Neuronal stem cell (in vitro differentiated cells): ENCODE measurements at regions not wholly inside any gene's neighbourhood (a gene's known extent, or its start where the extent isn't known, plus 50 kb on each side); places are given as distances from the start of the nearest gene placed in this dataset.

ENCODE experiments used
- DNase-seq: peaks from one replicate; pipeline ENCODE4 v3.0.0-alpha.2; 2013; ENCODE audit warnings: low spot score
- H2AFZ ChIP-seq: one replicate; pipeline ENCODE4 v1.6.1; 2013; ENCODE audit warnings: mild to moderate bottlenecking, low read length, inconsistent platforms
- H2AK5ac ChIP-seq: 2 replicates; pipeline ENCODE4 v1.6.1; 2013; ENCODE audit warnings: low read depth, mild to moderate bottlenecking, inconsistent platforms, low read length, moderate library complexity, mixed read lengths
- H2BK120ac ChIP-seq: 2 replicates; pipeline ENCODE4 v1.6.1; 2013; ENCODE audit warnings: low read depth, mild to moderate bottlenecking, inconsistent platforms, low read length, moderate library complexity, mixed read lengths
- H2BK12ac ChIP-seq: one replicate; pipeline ENCODE4 v1.6.1; 2013; ENCODE audit warnings: low read length, inconsistent platforms
- H2BK15ac ChIP-seq: 2 replicates; pipeline ENCODE4 v1.6.1; 2013; ENCODE audit warnings: mild to moderate bottlenecking, low read length, inconsistent platforms, mixed read lengths
- H2BK5ac ChIP-seq: one replicate; pipeline ENCODE4 v1.6.1; 2013; ENCODE audit warnings: inconsistent platforms, mild to moderate bottlenecking, low read length, moderate library complexity
- H3K14ac ChIP-seq: one replicate; pipeline ENCODE4 v1.6.1; 2013; ENCODE audit warnings: low read length, inconsistent platforms
- H3K18ac ChIP-seq: 2 replicates; pipeline ENCODE4 v1.6.1; 2013; ENCODE audit warnings: low read length, inconsistent platforms
- H3K23ac ChIP-seq: 2 replicates; pipeline ENCODE4 v1.6.1; 2013; ENCODE audit warnings: low read depth, mild to moderate bottlenecking, mixed read lengths, low read length, inconsistent platforms; ENCODE audit not compliant: poor library complexity
- H3K27ac ChIP-seq: replicated peaks from 3 replicates; pipeline ENCODE4 v1.5.1; 2013; ENCODE audit warnings: low read length, inconsistent platforms
- H3K27me3 ChIP-seq, 3 experiments: 2 replicates each; pipeline ENCODE4 v1.6.1; 2013; ENCODE audit warnings: low read length in 3 of 3, mild to moderate bottlenecking in 2 of 3, inconsistent platforms in 1 of 3, low read depth in 1 of 3, mixed read lengths in 1 of 3, moderate library complexity in 1 of 3; ENCODE audit not compliant: control insufficient read depth in 3 of 3, insufficient read depth in 3 of 3
- H3K36me3 ChIP-seq, 2 donors: replicated peaks in 1 of 2; 2 replicates each; pipeline ENCODE4 v1.6.1; 2013; ENCODE audit warnings: low read length in 2 of 2; ENCODE audit not compliant: control insufficient read depth in 2 of 2, insufficient read depth in 2 of 2
- H3K4ac ChIP-seq: 2 replicates; pipeline ENCODE4 v1.6.1; 2013; ENCODE audit warnings: inconsistent platforms, mild to moderate bottlenecking, low read length, moderate library complexity
- H3K4me1 ChIP-seq, 2 donors: 1 replicate in 1 of 2; 2 replicates in 1 of 2; pipeline ENCODE4 v1.6.1; 2013; ENCODE audit warnings: low read length in 2 of 2, low read depth in 1 of 2; ENCODE audit not compliant: control insufficient read depth in 2 of 2, insufficient read depth in 1 of 2
- H3K4me2 ChIP-seq: one replicate; pipeline ENCODE4 v1.6.1; 2013; ENCODE audit warnings: mild to moderate bottlenecking, low read length, inconsistent platforms; ENCODE audit not compliant: insufficient read depth, poor library complexity, severe bottlenecking
- H3K4me3 ChIP-seq, 2 donors: 2 replicates each; pipeline ENCODE4 v1.5.1; 2013; ENCODE audit warnings: low read length in 2 of 2, mild to moderate bottlenecking in 2 of 2, inconsistent platforms in 1 of 2, moderate library complexity in 1 of 2
- H3K79me1 ChIP-seq: one replicate; pipeline ENCODE4 v1.6.1; 2013; ENCODE audit warnings: low read depth, mild to moderate bottlenecking, inconsistent platforms, low read length, moderate library complexity
- H3K9ac ChIP-seq: one replicate; pipeline ENCODE4 v1.6.1; 2013; ENCODE audit warnings: mild to moderate bottlenecking, low read depth, low read length, inconsistent platforms; ENCODE audit not compliant: poor library complexity
- H3K9me3 ChIP-seq, 2 donors: replicated peaks in 1 of 2; 2 replicates each; pipeline versions ENCODE3 to v1.6.1; 2013; ENCODE audit warnings: low read length in 2 of 2, mild to moderate bottlenecking in 2 of 2, inconsistent platforms in 1 of 2, low read depth in 1 of 2, mixed read lengths in 1 of 2, moderate library complexity in 1 of 2; ENCODE audit not compliant: control insufficient read depth in 2 of 2, insufficient read depth in 1 of 2
- H4K8ac ChIP-seq: one replicate; pipeline ENCODE4 v1.6.1; 2013; ENCODE audit warnings: low read depth, mild to moderate bottlenecking, inconsistent platforms, low read length, moderate library complexity
- H4K91ac ChIP-seq: one replicate; pipeline ENCODE4 v1.6.1; 2013; ENCODE audit warnings: low read length, low read depth, mild to moderate bottlenecking, inconsistent platforms; ENCODE audit not compliant: poor library complexity
- WGBS, 2 donors: extraction: QIAGEN DNeasy Blood & Tissue Kit; methylation state at CpG; one replicate each; pipeline ENCODE4 v1.1.7; 2013; ENCODE audit warnings: missing lambda C conversion rate in 2 of 2, mixed read lengths in 1 of 2; ENCODE audit not compliant: insufficient read length in 2 of 2, insufficient replicate concordance in 1 of 2; ENCODE audit errors: extremely low coverage in 2 of 2; 5-methylcytosine and 5-hydroxymethylcytosine counted together

GRCh38 chr15:98442379-98442833 is 205.9 kb upstream of the IGF1R start:
- Histone ChIP-seq H3K23ac (no peak overlapping the region), H3K14ac (no peak overlapping the region), H2BK5ac (no peak overlapping the region), H2BK12ac (no peak overlapping the region), H3K36me3 (no peaks in the 10 kb centered on the region), H3K4me1 (peaks cover 0 to 8% of the 10 kb centered on the region in 2 donors), H3K4me2 (no peak overlapping the region), H4K91ac (no peak overlapping the region), H4K8ac (no peak overlapping the region), H2AK5ac (no peak overlapping the region), H3K4ac (no peak overlapping the region), H2BK15ac (no peak overlapping the region), H3K18ac (no peak overlapping the region), H3K27ac (no peak overlapping the region), H3K27me3 (no peaks in the 10 kb centered on the region), H3K4me3 (no peak overlapping the region), H3K79me1 (no peaks in the 10 kb centered on the region), H2BK120ac (no peak overlapping the region), H3K9me3 (no peaks in the 10 kb centered on the region), H2AFZ (no peak overlapping the region), H3K9ac (no peak overlapping the region)
- DNase-seq = peak; percentile 67
- WGBS, 2 donors = no CpG with 5 or more reads among the region's 4 CpGs

GRCh38 chr15:98442901-98443300 is 205.4 kb upstream of the IGF1R start:
- Histone ChIP-seq H2AK5ac (no peak overlapping the region), H3K4me2 (no peak overlapping the region), H3K14ac (no peak overlapping the region), H2BK5ac (no peak overlapping the region), H2BK15ac (no peak overlapping the region), H3K79me1 (no peaks in the 10 kb centered on the region), H3K9me3 (no peaks in the 10 kb centered on the region), H3K23ac (no peak overlapping the region), H2BK120ac (no peak overlapping the region), H3K4ac (no peak overlapping the region), H3K27ac (peak overlapping the region; percentile 4), H3K18ac (no peak overlapping the region), H2AFZ (no peak overlapping the region), H3K36me3 (no peaks in the 10 kb centered on the region), H3K27me3 (no peaks in the 10 kb centered on the region), H2BK12ac (no peak overlapping the region), H4K8ac (no peak overlapping the region), H3K4me1 (peaks cover 0 to 8% of the 10 kb centered on the region in 2 donors), H3K9ac (no peak overlapping the region), H3K4me3 (no peak overlapping the region), H4K91ac (no peak overlapping the region)
- no peak for DNase-seq
- WGBS, 2 donors = no CpG with 5 or more reads among the region's 3 CpGs

DNA sequence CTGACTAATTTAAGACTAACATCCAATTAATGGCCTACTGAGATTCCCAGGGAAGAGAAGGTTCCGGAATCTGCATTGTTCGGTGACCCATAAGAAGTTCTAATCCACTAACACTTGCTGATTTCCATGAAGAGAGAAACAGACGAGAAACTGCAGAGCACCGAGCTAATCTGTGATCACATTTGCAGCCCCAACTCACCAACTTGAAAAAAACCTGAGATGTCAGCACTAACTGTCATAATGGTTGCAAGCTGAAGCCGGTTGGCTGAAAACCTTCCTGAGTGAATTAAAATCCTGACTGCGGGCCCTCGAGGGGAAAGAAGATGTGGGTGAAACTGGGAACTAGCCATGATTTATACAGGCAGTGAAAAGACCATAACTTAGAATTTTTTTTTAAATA is 204.8 kb upstream of the IGF1R start:
- Histone ChIP-seq H2AK5ac (no peak overlapping the region), H2BK120ac (no peak overlapping the region), H2BK5ac (no peak overlapping the region), H3K79me1 (no peaks in the 10 kb centered on the region), H2AFZ (no peak overlapping the region), H2BK15ac (no peak overlapping the region), H3K4me3 (no peak overlapping the region), H3K27ac (peak overlapping the region; percentile 2), H3K9me3 (no peaks in the 10 kb centered on the region), H3K4me2 (no peak overlapping the region), H3K14ac (no peak overlapping the region), H3K27me3 (no peaks in the 10 kb centered on the region), H2BK12ac (no peak overlapping the region), H3K9ac (no peak overlapping the region), H4K91ac (no peak overlapping the region), H3K36me3 (no peaks in the 10 kb centered on the region), H3K18ac (no peak overlapping the region), H4K8ac (no peak overlapping the region), H3K23ac (no peak overlapping the region), H3K4ac (no peak overlapping the region), H3K4me1 (peaks cover 0 to 8% of the 10 kb centered on the region in 2 donors)
- WGBS, 2 donors = no CpG with 5 or more reads among the region's 7 CpGs
- DNase-seq = no peak

GRCh38 chr15:98444138-98444537 is 204.2 kb upstream of the IGF1R start:
- Histone ChIP-seq H2BK120ac (no peak overlapping the region), H3K23ac (no peak overlapping the region), H3K9ac (no peak overlapping the region), H2BK12ac (no peak overlapping the region), H3K14ac (peak overlapping the region; percentile 26), H3K9me3 (no peaks in the 10 kb centered on the region), H3K27ac (no peak overlapping the region), H4K8ac (no peak overlapping the region), H3K4me1 (peaks cover 0 to 8% of the 10 kb centered on the region in 2 donors), H4K91ac (no peak overlapping the region), H2AK5ac (no peak overlapping the region), H3K4ac (no peak overlapping the region), H2AFZ (no peak overlapping the region), H2BK15ac (no peak overlapping the region), H3K18ac (peak overlapping the region; percentile 67), H2BK5ac (no peak overlapping the region), H3K4me3 (no peak overlapping the region), H3K79me1 (no peaks in the 10 kb centered on the region), H3K4me2 (no peak overlapping the region), H3K27me3 (no peaks in the 10 kb centered on the region), H3K36me3 (no peaks in the 10 kb centered on the region)
- no peak for DNase-seq
- WGBS, 2 donors = no CpG with 5 or more reads among the region's 9 CpGs
